HCT116 (cell line): ENCODE measurements at regions not wholly inside any gene's neighbourhood (a gene's known extent, or its start where the extent isn't known, plus 50 kb on each side); places are given as distances from the start of the nearest gene placed in this dataset.

Experiments used
- ATAC-seq: fragments of 200-7000 bp; cut with Tn5 transposase; 2 replicates; pipeline ENCODE4 v1.9.1; 2020; ENCODE audit warnings: mild to moderate bottlenecking, moderate library complexity
- BruUV-seq: library from RNA; stranded (reverse); fragments of 400-500 nt; replicated peaks from 2 replicates; lab custom pipeline; 2021; lab: Mats Ljungman, UMichigan
- CTCF ChIA-PET: fragments of 300-600 bp; sonication (Branson Sonifier 250); formaldehyde crosslinking; loops from one replicate; lab custom pipeline; 2021; ENCODE audit warnings: antibody characterized with exemption; lab: Charles Lee
- POLR2A ChIA-PET: fragments of 300-600, 350-600 bp; sonication (Branson Sonifier 250); formaldehyde crosslinking; loops from one replicate; lab custom pipeline; 2021; ENCODE audit warnings: antibody characterized with exemption; lab: Charles Lee
- RAD21 ChIA-PET, 2 experiments: fragments of 300-600 bp; sonication (Branson Sonifier 250); formaldehyde crosslinking; loops; one replicate each; lab custom pipeline; 2023; ENCODE audit warnings: low total read pairs in 2 of 2; ENCODE audit not compliant: uncharacterized antibody in 2 of 2, unreplicated experiment in 2 of 2, low non-redundant PET in 1 of 2; lab: Charles Lee
- DNase-seq: peaks from one replicate; pipeline ENCODE4 v3.0.0-alpha.2; 2010; ENCODE audit warnings: low read depth, low spot score
- H2AFZ ChIP-seq: fragments of 200-600 bp; shearing (Covaris generic), sonication (generic); 2 replicates; pipeline ENCODE4 v1.6.1; 2017; ENCODE audit warnings: low read depth, mixed run types, mixed read lengths, antibody characterized with exemption, low read length; ENCODE audit not compliant: poor library complexity, severe bottlenecking
- H3K27ac ChIP-seq: 2 replicates; pipeline ENCODE4 v1.5.1; 2012; ENCODE audit warnings: low read depth, low read length
- H3K27me3 ChIP-seq: fragments of 200-600 bp; sonication (generic); 2 replicates; pipeline ENCODE4 v1.6.1; 2016; ENCODE audit warnings: mixed run types, low read length, mixed read lengths; ENCODE audit not compliant: insufficient read depth
- H3K36me3 ChIP-seq, 2 experiments: fragments of 200-500 bp in 1 of 2; fragments of 200-600 bp in 1 of 2; sonication (Bioruptor generic) in 1 of 2; sonication (generic) in 1 of 2; 2 replicates each; pipeline versions ENCODE4 v1.5.1 to v1.6.1; 2014 to 2016; ENCODE audit warnings: low read length in 2 of 2, inconsistent platforms in 1 of 2, mixed read lengths in 1 of 2, mixed run types in 1 of 2; ENCODE audit not compliant: insufficient read depth in 2 of 2, control insufficient read depth in 1 of 2
- H3K4me1 ChIP-seq, 2 experiments: fragments of 200-600 bp in 1 of 2; sonication (generic) in 1 of 2; 2 replicates each; pipeline versions ENCODE4 v1.5.1 to v1.6.1; 2012 to 2017; ENCODE audit warnings: low read length in 2 of 2, inconsistent platforms in 1 of 2, mild to moderate bottlenecking in 1 of 2, mixed read lengths in 1 of 2, mixed run types in 1 of 2, moderate library complexity in 1 of 2; ENCODE audit not compliant: insufficient read depth in 2 of 2, control insufficient read depth in 1 of 2
- H3K4me2 ChIP-seq: fragments of 200-600 bp; sonication (generic); 2 replicates; pipeline ENCODE4 v1.6.1; 2017; ENCODE audit warnings: mixed run types, low read length, mixed read lengths
- H3K4me3 ChIP-seq, 2 experiments: fragments of 200-600 bp in 1 of 2; sonication (generic) in 1 of 2; replicated peaks in 1 of 2; 2 replicates each; pipeline ENCODE4 v1.5.1; 2011 to 2016; ENCODE audit warnings: low read length in 2 of 2, control low read depth in 1 of 2, low read depth in 1 of 2, mild to moderate bottlenecking in 1 of 2, mixed read lengths in 1 of 2, mixed run types in 1 of 2
- H3K79me2 ChIP-seq: fragments of 200-600 bp; sonication (generic); 2 replicates; pipeline ENCODE4 v1.6.1; 2017; ENCODE audit warnings: mild to moderate bottlenecking, mixed run types, low read length, moderate library complexity, mixed read lengths; ENCODE audit not compliant: insufficient read depth
- H3K9ac ChIP-seq: fragments of 200-600 bp; sonication (generic); 2 replicates; pipeline ENCODE4 v1.6.1; 2016; ENCODE audit warnings: low read length, mixed read lengths
- H3K9me2 ChIP-seq: fragments of 200-600 bp; sonication (generic), shearing (Covaris generic); 2 replicates; pipeline ENCODE4 v1.6.1; 2017; ENCODE audit warnings: mixed run types, mild to moderate bottlenecking, moderate library complexity; ENCODE audit not compliant: insufficient read depth
- H3K9me3 ChIP-seq, 2 experiments: fragments of 200-500 bp in 1 of 2; fragments of 200-600 bp in 1 of 2; sonication (Bioruptor generic) in 1 of 2; sonication (generic) in 1 of 2; 2 replicates each; pipeline ENCODE4 v1.6.1; 2014 to 2017; ENCODE audit warnings: low read length in 2 of 2, mixed read lengths in 2 of 2, inconsistent platforms in 1 of 2, low read depth in 1 of 2, mild to moderate bottlenecking in 1 of 2, mixed run types in 1 of 2, moderate library complexity in 1 of 2; ENCODE audit not compliant: control insufficient read depth in 1 of 2, insufficient read depth in 1 of 2
- H4K20me1 ChIP-seq: fragments of 200-600 bp; sonication (generic), shearing (Covaris generic); 2 replicates; pipeline ENCODE4 v1.6.1; 2017; ENCODE audit warnings: mixed run types, mild to moderate bottlenecking, moderate library complexity; ENCODE audit not compliant: insufficient read depth
- ATF3 ChIP-seq: IDR thresholded peaks from 2 replicates; pipeline ENCODE4 v1.6.1; 2012
- CBX3 ChIP-seq: IDR thresholded peaks from 2 replicates; pipeline ENCODE4 v1.6.1; 2012; ENCODE audit warnings: low read depth
- CEBPB ChIP-seq: IDR thresholded peaks from 2 replicates; pipeline ENCODE4 v1.6.1; 2012; ENCODE audit warnings: low read depth
- EGR1 ChIP-seq: IDR thresholded peaks from 2 replicates; pipeline ENCODE4 v1.6.1; 2012; ENCODE audit warnings: low read depth
- ELF1 ChIP-seq: IDR thresholded peaks from 2 replicates; pipeline ENCODE4 v1.6.1; 2012; ENCODE audit warnings: low read depth, borderline replicate concordance
- EZH2 ChIP-seq: fragments of 200-600 bp; sonication (generic); IDR thresholded peaks from 2 replicates; pipeline ENCODE4 v1.6.1; 2017; ENCODE audit warnings: antibody characterized with exemption, mixed run types
- JUND ChIP-seq: IDR thresholded peaks from 2 replicates; pipeline ENCODE4 v1.6.1; 2012
- POLR2A ChIP-seq: IDR thresholded peaks from 2 replicates; pipeline ENCODE4 v1.7.0; 2011; ENCODE audit warnings: borderline replicate concordance; ENCODE audit not compliant: insufficient read depth, insufficient read length; ENCODE audit errors: extremely low read depth
- POLR2AphosphoS5 ChIP-seq: IDR thresholded peaks from 2 replicates; pipeline ENCODE4 v1.6.1; 2011; ENCODE audit warnings: mild to moderate bottlenecking, low read depth, low read length, moderate library complexity
- RAD21 ChIP-seq: IDR thresholded peaks from 2 replicates; pipeline ENCODE4 v1.6.1; 2012; ENCODE audit warnings: low read depth, mild to moderate bottlenecking
- REST ChIP-seq: IDR thresholded peaks from 2 replicates; pipeline ENCODE4 v1.6.1; 2012; ENCODE audit warnings: low read depth
- SIN3A ChIP-seq: IDR thresholded peaks from 2 replicates; pipeline ENCODE4 v1.6.1; 2012; ENCODE audit warnings: low read depth
- SP1 ChIP-seq: IDR thresholded peaks from 2 replicates; pipeline ENCODE4 v1.6.1; 2012; ENCODE audit warnings: low read depth
- SRF ChIP-seq: IDR thresholded peaks from 2 replicates; pipeline ENCODE4 v1.6.1; 2012; ENCODE audit warnings: low read depth
- TCF7L2 ChIP-seq: IDR thresholded peaks from 2 replicates; pipeline ENCODE4 v1.7.0; 2011; ENCODE audit warnings: borderline replicate concordance, inconsistent platforms; ENCODE audit not compliant: insufficient read depth, insufficient read length; ENCODE audit errors: extremely low read depth
- ZNF274 ChIP-seq: fragments of 200-500 bp; sonication (Bioruptor generic); IDR thresholded peaks from 2 replicates; pipeline ENCODE4 v1.6.1; 2014; ENCODE audit warnings: mild to moderate bottlenecking, low read depth, low read length, inconsistent platforms
- intact Hi-C: fragments of 100-400 bp; cut with micrococcal nuclease; formaldehyde crosslinking; loops from 2 replicates; pipeline ENCODE4 v1.10.0; 2022

GRCh38 chr6:144372116-144372515, 87.0 kb downstream of the UTRN start:
- CTCF ChIA-PET: no interaction called here
- Histone ChIP-seq H3K27ac (no peak overlapping the region), H3K4me2 (no peak overlapping the region), H3K4me1 (no peaks in the 10 kb centered on the region), H3K9me2 (no peaks in the 10 kb centered on the region), H4K20me1 (no peaks in the 10 kb centered on the region), H3K36me3 (no peaks in the 10 kb centered on the region), H2AFZ (no peak overlapping the region), H3K4me3 (no peak overlapping the region), H3K27me3 (no peaks in the 10 kb centered on the region), H3K9me3 (no peaks in the 10 kb centered on the region), H3K79me2 (no peaks in the 10 kb centered on the region), H3K9ac (no peak overlapping the region)
- BruUV-seq: no TSS peak
- TF ChIP-seq CEBPB (no peak), POLR2AphosphoS5 (no peak), REST (no peak), SRF (no peak), TCF7L2 (no peak), RAD21 (no peak), JUND (no peak), ATF3 (no peak), ZNF274 (no peak), SIN3A (no peak), EZH2 (no peak), CBX3 (no peak), SP1 (no peak), POLR2A (no peak), EGR1 (no peak), ELF1 (no peak)
- intact Hi-C loops: no loop called here
- no peak for ATAC-seq
- RAD21 ChIA-PET: no interaction called here
- POLR2A ChIA-PET: no interaction called here
- DNase-seq: no peak
